ENCODE measurements at regions not wholly inside any gene's neighbourhood (a gene's known extent, or its start where the extent isn't known, plus 50 kb on each side); places are given as distances from the start of the nearest gene placed in this dataset.
"Not testable (repeated sequence)": the region's sequence is repeated elsewhere in the genome, so short reads cannot be mapped to it uniquely, and the experiment has no call there.

GRCh38 chr9:82052081-82052480 lies 63.5 kb downstream of the SPATA31D1 start:
- H3K79me2 ChIP-seq (ENCODE audit: control insufficient read depth, insufficient read depth, low read length), result no peaks in the 10 kb centered on the region
- no peaks in the 10 kb centered on the region for H4K20me1 ChIP-seq (ENCODE audit: control insufficient read depth, extremely low read depth, insufficient read depth, low read length)
- H3K4me3 ChIP-seq (replicated peaks in 1 of 4; ENCODE audit: control extremely low read depth in 1 of 4, insufficient read depth in 1 of 4, low read depth in 3 of 4, low read length in 4 of 4), result no peak overlapping the region
- no peak overlapping the region for H3K9ac ChIP-seq (ENCODE audit: insufficient read depth, low read length)
- DNase-seq (ENCODE audit: low read depth in 2 of 2), result no peak
- no peaks in the 10 kb centered on the region for H3K36me3 ChIP-seq (ENCODE audit: control insufficient read depth, insufficient read depth, low read length)
- no peak overlapping the region for H3K27ac ChIP-seq (ENCODE audit: insufficient read depth, low read length)
- no peaks in the 10 kb centered on the region for H3K27me3 ChIP-seq (ENCODE audit: control insufficient read depth, insufficient read depth, low read length)
- no peaks in the 10 kb centered on the region for H3K4me1 ChIP-seq (ENCODE audit: control insufficient read depth, extremely low read depth, insufficient read depth, low read length)
- no peak overlapping the region for H3K4me2 ChIP-seq (ENCODE audit: extremely low read depth, insufficient read depth, low read length)
- H2AFZ ChIP-seq (ENCODE audit: low read length), result no peak overlapping the region
- no peaks in the 10 kb centered on the region for H3K9me3 ChIP-seq (ENCODE audit: control insufficient read depth, insufficient read depth, low read depth, low read length)
- no peak for TF ChIP-seq CTCF (conservative IDR thresholded peaks at IDR 0.05 in 1 of 2, IDR thresholded peaks at IDR 0.05 in 1 of 2; ENCODE audit: low read depth in 1 of 2, low read length in 2 of 2)
- no peak for TF ChIP-seq EZH2 (IDR thresholded peaks at IDR 0.05; ENCODE audit: low read length, missing control alignments)

GRCh38 chr9:82054264-82055015 lies 65.9 kb downstream of the SPATA31D1 start:
- Histone ChIP-seq H3K27ac (ENCODE audit: insufficient read depth, low read length) (no peak overlapping the region), H2AFZ (ENCODE audit: low read length) (no peak overlapping the region), H3K27me3 (ENCODE audit: control insufficient read depth, insufficient read depth, low read length) (no peaks in the 10 kb centered on the region), H3K79me2 (ENCODE audit: control insufficient read depth, insufficient read depth, low read length) (no peaks in the 10 kb centered on the region), H3K4me2 (ENCODE audit: extremely low read depth, insufficient read depth, low read length) (no peak overlapping the region), H3K4me1 (ENCODE audit: control insufficient read depth, extremely low read depth, insufficient read depth, low read length) (no peaks in the 10 kb centered on the region), H4K20me1 (ENCODE audit: control insufficient read depth, extremely low read depth, insufficient read depth, low read length) (no peaks in the 10 kb centered on the region), H3K9me3 (ENCODE audit: control insufficient read depth, insufficient read depth, low read depth, low read length) (no peaks in the 10 kb centered on the region), H3K4me3 (replicated peaks in 1 of 4; ENCODE audit: control extremely low read depth in 1 of 4, insufficient read depth in 1 of 4, low read depth in 3 of 4, low read length in 4 of 4) (no peak overlapping the region), H3K36me3 (ENCODE audit: control insufficient read depth, insufficient read depth, low read length) (no peaks in the 10 kb centered on the region), H3K9ac (ENCODE audit: insufficient read depth, low read length) (no peak overlapping the region)
- TF ChIP-seq EZH2 (IDR thresholded peaks at IDR 0.05; ENCODE audit: low read length, missing control alignments) (no peak), CTCF (conservative IDR thresholded peaks at IDR 0.05 in 1 of 2, IDR thresholded peaks at IDR 0.05 in 1 of 2; ENCODE audit: low read depth in 1 of 2, low read length in 2 of 2) (no peak)
- no peak for DNase-seq (ENCODE audit: low read depth in 2 of 2)

- no peaks in the 10 kb centered on the region for H3K79me2 ChIP-seq (ENCODE audit: control insufficient read depth, insufficient read depth, low read length)
- H3K4me1 ChIP-seq (ENCODE audit: control insufficient read depth, extremely low read depth, insufficient read depth, low read length), result no peaks in the 10 kb centered on the region
- H3K27ac ChIP-seq (ENCODE audit: insufficient read depth, low read length), result no peak overlapping the region
- H3K9ac ChIP-seq (ENCODE audit: insufficient read depth, low read length), result no peak overlapping the region
- H3K36me3 ChIP-seq (ENCODE audit: control insufficient read depth, insufficient read depth, low read length), result no peaks in the 10 kb centered on the region
- H3K4me2 ChIP-seq (ENCODE audit: extremely low read depth, insufficient read depth, low read length), result no peak overlapping the region
- H4K20me1 ChIP-seq (ENCODE audit: control insufficient read depth, extremely low read depth, insufficient read depth, low read length), result no peaks in the 10 kb centered on the region
- H3K27me3 ChIP-seq (ENCODE audit: control insufficient read depth, insufficient read depth, low read length), result no peaks in the 10 kb centered on the region
- H3K9me3 ChIP-seq (ENCODE audit: control insufficient read depth, insufficient read depth, low read depth, low read length), result no peaks in the 10 kb centered on the region
- no peak overlapping the region for H2AFZ ChIP-seq (ENCODE audit: low read length)
- DNase-seq (ENCODE audit: low read depth in 2 of 2), result no peak
- no peak overlapping the region for H3K4me3 ChIP-seq (replicated peaks in 1 of 4; ENCODE audit: control extremely low read depth in 1 of 4, insufficient read depth in 1 of 4, low read depth in 3 of 4, low read length in 4 of 4)
- TF ChIP-seq EZH2 (IDR thresholded peaks at IDR 0.05; ENCODE audit: low read length, missing control alignments), result no peak
- TF ChIP-seq CTCF (conservative IDR thresholded peaks at IDR 0.05 in 1 of 2, IDR thresholded peaks at IDR 0.05 in 1 of 2; ENCODE audit: low read depth in 1 of 2, low read length in 2 of 2), result no peak
Measured at GRCh38 chr9:82057805-82058204, 69.2 kb downstream of the SPATA31D1 start.

GRCh38 chr9:82061801-82062200 lies 73.2 kb downstream of the SPATA31D1 start:
- not testable (repeated sequence) for H3K36me3 ChIP-seq (ENCODE audit: control insufficient read depth, insufficient read depth, low read length); H3K4me3 ChIP-seq (replicated peaks in 1 of 4; ENCODE audit: control extremely low read depth in 1 of 4, insufficient read depth in 1 of 4, low read depth in 3 of 4, low read length in 4 of 4); H3K4me1 ChIP-seq (ENCODE audit: control insufficient read depth, extremely low read depth, insufficient read depth, low read length); H3K9ac ChIP-seq (ENCODE audit: insufficient read depth, low read length); H3K27me3 ChIP-seq (ENCODE audit: control insufficient read depth, insufficient read depth, low read length); H4K20me1 ChIP-seq (ENCODE audit: control insufficient read depth, extremely low read depth, insufficient read depth, low read length); H2AFZ ChIP-seq (ENCODE audit: low read length); H3K4me2 ChIP-seq (ENCODE audit: extremely low read depth, insufficient read depth, low read length); H3K9me3 ChIP-seq (ENCODE audit: control insufficient read depth, insufficient read depth, low read depth, low read length); H3K27ac ChIP-seq (ENCODE audit: insufficient read depth, low read length); DNase-seq (ENCODE audit: low read depth in 2 of 2); H3K79me2 ChIP-seq (ENCODE audit: control insufficient read depth, insufficient read depth, low read length)
